IMR-90 (cell line): ENCODE measurements at regions not wholly inside any gene's neighbourhood (a gene's known extent, or its start where the extent isn't known, plus 50 kb on each side); places are given as distances from the start of the nearest gene placed in this dataset.

Experiments
- BHLHE40 ChIP-seq: fragments of 150-350 bp; IDR thresholded peaks from 2 replicates; pipeline ENCODE4 v1.6.1; 2016; ENCODE audit warnings: mild to moderate bottlenecking, low read depth, low read length
- CTCF ChIP-seq: conservative IDR thresholded peaks from 2 replicates; pipeline ENCODE4 v1.5.1; 2012; ENCODE audit warnings: mild to moderate bottlenecking, low read depth, low read length, improper control_type of control experiment
- FOS ChIP-seq: fragments of 150-350 bp; IDR thresholded peaks from 2 replicates; pipeline ENCODE4 v1.6.1; 2016; ENCODE audit warnings: low read depth, low read length
- MXI1 ChIP-seq: IDR thresholded peaks from 2 replicates; pipeline ENCODE4 v1.6.1; 2012; ENCODE audit warnings: low read depth, mild to moderate bottlenecking, low read length, moderate library complexity, borderline replicate concordance
- NFE2L2 ChIP-seq: fragments of 150-350 bp; IDR thresholded peaks from 2 replicates; pipeline ENCODE4 v1.6.1; 2016; ENCODE audit warnings: low read depth, mild to moderate bottlenecking, low read length
- POLR2A ChIP-seq: IDR thresholded peaks from 2 replicates; pipeline ENCODE4 v1.6.1; 2012; ENCODE audit warnings: mild to moderate bottlenecking, low read depth, low read length
- RAD21 ChIP-seq: IDR thresholded peaks from 2 replicates; pipeline ENCODE4 v1.6.1; 2012; ENCODE audit warnings: low read length, improper control_type of control experiment
- RCOR1 ChIP-seq: IDR thresholded peaks from 2 replicates; pipeline ENCODE4 v1.6.1; 2012; ENCODE audit warnings: mild to moderate bottlenecking, low read length, improper control_type of control experiment; ENCODE audit not compliant: insufficient replicate concordance
- RFX5 ChIP-seq: IDR thresholded peaks from 2 replicates; pipeline ENCODE4 v1.8.0; 2012; ENCODE audit warnings: low read depth, mild to moderate bottlenecking, low read length, moderate library complexity
- SMC3 ChIP-seq: fragments of 150-350 bp; IDR thresholded peaks from 2 replicates; pipeline ENCODE4 v1.6.1; 2016; ENCODE audit warnings: low read depth, mild to moderate bottlenecking, antibody characterized with exemption, low read length, moderate library complexity

- no peak for TF ChIP-seq MXI1
- no peak for TF ChIP-seq CTCF
- TF ChIP-seq RCOR1 = no peak
- TF ChIP-seq FOS = no peak
- TF ChIP-seq RFX5 = no peak
- TF ChIP-seq POLR2A = no peak
- TF ChIP-seq SMC3 = no peak
- TF ChIP-seq NFE2L2 = no peak
- TF ChIP-seq RAD21 = no peak
- TF ChIP-seq BHLHE40 = no peak
Measured at GRCh38 chr15:100785181-100786138, 94.2 kb upstream of the ALDH1A3 start.
